ENCODE measurements at regions not wholly inside any gene's neighbourhood (a gene's known extent, or its start where the extent isn't known, plus 50 kb on each side); places are given as distances from the start of the nearest gene placed in this dataset.

DNA sequence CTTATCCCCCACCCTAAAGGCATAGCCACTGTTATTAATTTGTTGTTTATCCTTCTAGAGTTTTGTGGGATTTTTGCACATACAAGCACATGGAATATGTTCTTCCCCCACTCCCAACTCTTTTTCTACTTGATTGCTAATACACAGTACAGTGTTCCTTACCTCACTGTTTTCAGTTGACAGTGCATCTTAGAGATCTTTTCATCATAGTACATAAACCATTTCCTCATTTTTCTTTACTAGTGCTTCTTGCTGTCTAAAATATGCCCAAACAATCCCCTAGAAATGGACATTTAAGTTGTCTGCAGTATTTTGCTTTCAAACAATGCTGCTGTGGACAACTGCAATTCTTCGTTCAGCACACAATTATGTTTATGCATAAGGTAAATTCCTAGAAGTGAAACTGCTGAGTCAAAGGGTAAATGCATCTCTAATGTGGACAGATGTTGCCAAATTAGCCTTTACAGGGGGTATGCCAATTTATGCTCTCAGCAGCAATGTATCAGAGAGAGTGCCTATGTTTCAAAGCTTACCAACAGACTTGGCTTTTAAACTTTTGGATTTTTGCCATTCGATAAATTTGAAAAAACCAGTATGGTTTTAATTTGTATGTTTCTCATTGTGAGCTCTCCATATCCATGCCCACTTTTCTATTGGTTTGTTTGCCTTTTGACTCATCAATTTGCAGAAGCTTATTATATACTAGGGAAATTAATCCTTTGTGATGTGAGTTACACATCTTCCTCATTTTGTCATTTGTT is 132.6 kb downstream of the MRPS6 start:
- H3K27me3 ChIP-seq (replicated peaks; ENCODE audit: insufficient read depth) = no peaks in the 10 kb centered on the region
- intact Hi-C loops (cut with DNase I) = loop anchor here (2.0 kb wide), 1 partner anchor 131 kb away; no protein-coding TSS in a partner anchor
- H3K9me3 ChIP-seq = no peaks in the 10 kb centered on the region
- TF ChIP-seq POLR2A (IDR thresholded peaks at IDR 0.05) = no peak
- TF ChIP-seq, protein P1, sequence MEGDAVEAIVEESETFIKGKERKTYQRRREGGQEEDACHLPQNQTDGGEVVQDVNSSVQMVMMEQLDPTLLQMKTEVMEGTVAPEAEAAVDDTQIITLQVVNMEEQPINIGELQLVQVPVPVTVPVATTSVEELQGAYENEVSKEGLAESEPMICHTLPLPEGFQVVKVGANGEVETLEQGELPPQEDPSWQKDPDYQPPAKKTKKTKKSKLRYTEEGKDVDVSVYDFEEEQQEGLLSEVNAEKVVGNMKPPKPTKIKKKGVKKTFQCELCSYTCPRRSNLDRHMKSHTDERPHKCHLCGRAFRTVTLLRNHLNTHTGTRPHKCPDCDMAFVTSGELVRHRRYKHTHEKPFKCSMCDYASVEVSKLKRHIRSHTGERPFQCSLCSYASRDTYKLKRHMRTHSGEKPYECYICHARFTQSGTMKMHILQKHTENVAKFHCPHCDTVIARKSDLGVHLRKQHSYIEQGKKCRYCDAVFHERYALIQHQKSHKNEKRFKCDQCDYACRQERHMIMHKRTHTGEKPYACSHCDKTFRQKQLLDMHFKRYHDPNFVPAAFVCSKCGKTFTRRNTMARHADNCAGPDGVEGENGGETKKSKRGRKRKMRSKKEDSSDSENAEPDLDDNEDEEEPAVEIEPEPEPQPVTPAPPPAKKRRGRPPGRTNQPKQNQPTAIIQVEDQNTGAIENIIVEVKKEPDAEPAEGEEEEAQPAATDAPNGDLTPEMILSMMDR (IDR thresholded peaks at IDR 0.05) = no peak
- TF ChIP-seq POLR2AphosphoS5 (IDR thresholded peaks at IDR 0.05) = no peak
- no peaks in the 10 kb centered on the region for H3K4me1 ChIP-seq (replicated peaks)
- no peak for DNase-seq (ENCODE audit: low spot score)
- H3K27ac ChIP-seq = no peak overlapping the region
- H3K4me3 ChIP-seq = no peak overlapping the region
- 81% methylated on average over 2 of the region's 2 CpGs for WGBS
- no peaks in the 10 kb centered on the region for H3K36me3 ChIP-seq

DNA sequence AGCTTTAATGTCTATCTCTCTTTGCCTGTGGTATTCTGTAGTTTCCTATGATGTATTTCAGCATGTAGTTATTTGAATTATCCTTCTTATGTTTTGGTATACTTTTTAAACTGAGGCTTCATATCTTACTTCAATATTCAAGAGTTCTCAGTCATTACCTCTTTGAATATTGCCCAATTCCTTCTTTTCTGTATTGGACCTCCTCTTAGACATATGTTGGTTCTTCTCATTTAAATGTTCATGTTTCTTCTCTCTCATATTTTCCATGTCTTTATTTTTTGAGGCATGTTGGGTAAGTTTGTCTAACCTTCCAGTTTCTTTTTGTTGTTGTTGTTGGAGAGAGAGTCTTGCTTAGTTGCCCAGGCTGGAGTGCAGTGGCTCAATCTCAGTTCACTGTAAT is 140.6 kb downstream of the MRPS6 start:
- H3K27ac ChIP-seq = no peak overlapping the region

DNA sequence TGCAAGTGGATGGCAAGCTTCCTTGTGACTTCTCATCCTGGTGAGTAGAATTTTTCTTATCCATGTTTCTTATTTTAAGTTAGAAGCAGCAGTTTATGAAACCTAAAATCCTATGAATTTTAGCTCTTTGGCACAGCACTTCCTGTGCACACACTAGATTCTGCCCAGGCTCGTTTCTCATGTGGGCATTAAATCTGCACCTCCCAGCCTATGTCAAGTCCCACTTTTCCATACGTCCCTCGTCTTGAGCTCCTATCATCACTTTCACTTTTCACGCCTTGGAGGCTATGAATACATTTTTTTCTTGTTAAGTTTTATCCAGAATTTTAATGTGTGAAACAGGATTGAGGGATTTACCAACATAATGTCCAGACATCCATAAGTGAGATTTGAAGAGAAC is 142.1 kb downstream of the MRPS6 start:
- Histone ChIP-seq H3K9me3 (no peaks in the 10 kb centered on the region), H3K27me3 (replicated peaks; ENCODE audit: insufficient read depth) (no peaks in the 10 kb centered on the region), H3K4me3 (no peak overlapping the region), H3K27ac (no peak overlapping the region), H3K4me1 (replicated peaks) (no peaks in the 10 kb centered on the region), H3K36me3 (no peaks in the 10 kb centered on the region)
- WGBS = 71% methylated on average over 4 of the region's 4 CpGs
- no peak for TF ChIP-seq POLR2A (IDR thresholded peaks at IDR 0.05)
- TF ChIP-seq, protein P1 (IDR thresholded peaks at IDR 0.05) = no peak
- intact Hi-C loops (cut with DNase I) = no loop called here
- no peak for DNase-seq (ENCODE audit: low spot score)

More for the DNA sequence above, 140.6 kb downstream of the MRPS6 start:
- no peaks in the 10 kb centered on the region for H3K36me3 ChIP-seq
- H3K4me1 ChIP-seq (replicated peaks) = no peaks in the 10 kb centered on the region
- TF ChIP-seq POLR2AphosphoS5 (IDR thresholded peaks at IDR 0.05) = no peak
- TF ChIP-seq, protein P1 (IDR thresholded peaks at IDR 0.05) = no peak
- no peak for TF ChIP-seq POLR2A (IDR thresholded peaks at IDR 0.05)
- H3K4me3 ChIP-seq = no peak overlapping the region
- intact Hi-C loops (cut with DNase I) = no loop called here
- no peak for DNase-seq (ENCODE audit: low spot score)
- H3K27me3 ChIP-seq (replicated peaks; ENCODE audit: insufficient read depth) = no peaks in the 10 kb centered on the region
- no peaks in the 10 kb centered on the region for H3K9me3 ChIP-seq

DNA sequence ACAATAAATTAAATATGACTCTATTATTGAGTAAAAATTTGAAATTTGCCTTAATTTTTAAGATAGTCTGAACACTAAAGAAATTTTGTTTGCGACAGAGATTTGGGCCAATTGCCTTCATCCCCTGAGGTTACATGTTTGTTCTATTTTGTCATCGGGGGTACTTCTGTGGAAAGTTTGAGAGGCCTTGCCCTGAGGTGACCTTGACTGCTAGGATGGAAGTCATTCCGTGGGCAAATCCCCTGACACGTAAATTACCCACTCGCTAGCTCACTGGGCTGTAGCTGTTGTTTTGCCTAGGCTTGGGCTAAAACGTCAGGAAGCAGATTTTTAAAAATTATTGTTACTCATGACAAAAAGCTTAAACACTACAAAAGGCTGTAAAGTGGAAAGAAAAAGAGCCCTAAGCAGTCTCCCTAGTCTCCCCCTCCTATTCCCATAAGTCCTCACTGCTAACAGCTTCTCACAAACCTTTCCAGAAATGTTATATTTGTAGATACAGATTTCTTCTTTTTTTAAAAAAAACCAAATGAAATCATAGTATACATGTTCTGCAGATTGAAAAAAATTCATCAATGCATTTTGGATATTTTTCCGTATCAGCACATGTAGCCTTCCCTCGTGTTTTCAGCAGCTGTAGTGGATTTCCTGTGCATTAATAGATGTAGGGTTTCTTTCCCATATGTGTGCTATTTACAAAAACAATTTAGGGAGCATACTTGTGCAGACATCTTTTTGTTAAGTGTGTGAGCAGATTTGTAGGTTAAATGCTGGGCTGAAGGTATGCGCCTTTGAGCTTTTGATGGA is 142.7 kb downstream of the MRPS6 start:
- 58% methylated on average over 9 of the region's 9 CpGs for WGBS
- Histone ChIP-seq H3K9me3 (no peaks in the 10 kb centered on the region), H3K4me3 (no peak overlapping the region), H3K27ac (no peak overlapping the region), H3K36me3 (no peaks in the 10 kb centered on the region), H3K27me3 (replicated peaks; ENCODE audit: insufficient read depth) (no peaks in the 10 kb centered on the region), H3K4me1 (replicated peaks) (no peaks in the 10 kb centered on the region)
- TF ChIP-seq POLR2A (IDR thresholded peaks at IDR 0.05) (no peak), POLR2AphosphoS5 (IDR thresholded peaks at IDR 0.05) (no peak)
- TF ChIP-seq, protein P1 (IDR thresholded peaks at IDR 0.05) = no peak
- intact Hi-C loops (cut with DNase I) = no loop called here
- DNase-seq (ENCODE audit: low spot score) = no peak

DNA sequence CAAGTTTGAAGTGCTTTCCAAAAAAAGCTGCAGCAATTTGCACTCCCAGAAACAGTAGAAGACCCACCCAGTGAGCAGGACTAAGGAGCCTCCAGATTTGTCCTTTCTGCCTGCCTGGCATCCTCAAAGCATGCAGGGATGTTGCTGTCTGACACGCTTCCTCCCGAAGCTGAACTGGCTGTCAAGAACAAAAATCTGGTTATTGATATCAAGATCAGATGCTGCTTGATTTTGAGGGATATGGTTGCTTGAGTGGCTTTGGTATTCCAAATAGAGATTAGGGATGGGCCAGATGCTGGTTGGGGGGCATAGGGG is 143.3 kb downstream of the MRPS6 start:
- no peak for DNase-seq (ENCODE audit: low spot score)
- no peaks in the 10 kb centered on the region for H3K36me3 ChIP-seq
- 39% methylated on average over 2 of the region's 2 CpGs for WGBS
- intact Hi-C loops (cut with DNase I) = no loop called here
- no peaks in the 10 kb centered on the region for H3K27me3 ChIP-seq (replicated peaks; ENCODE audit: insufficient read depth)
- no peak overlapping the region for H3K27ac ChIP-seq
- TF ChIP-seq, protein P1 (IDR thresholded peaks at IDR 0.05) = no peak
- H3K9me3 ChIP-seq = no peaks in the 10 kb centered on the region
- H3K4me1 ChIP-seq (replicated peaks) = no peaks in the 10 kb centered on the region
- no peak overlapping the region for H3K4me3 ChIP-seq

Data from prostate gland (tissue), 2 donors.